ENCODE measurements at regions not wholly inside any gene's neighbourhood (a gene's known extent, or its start where the extent isn't known, plus 50 kb on each side); places are given as distances from the start of the nearest gene placed in this dataset.

DNA sequence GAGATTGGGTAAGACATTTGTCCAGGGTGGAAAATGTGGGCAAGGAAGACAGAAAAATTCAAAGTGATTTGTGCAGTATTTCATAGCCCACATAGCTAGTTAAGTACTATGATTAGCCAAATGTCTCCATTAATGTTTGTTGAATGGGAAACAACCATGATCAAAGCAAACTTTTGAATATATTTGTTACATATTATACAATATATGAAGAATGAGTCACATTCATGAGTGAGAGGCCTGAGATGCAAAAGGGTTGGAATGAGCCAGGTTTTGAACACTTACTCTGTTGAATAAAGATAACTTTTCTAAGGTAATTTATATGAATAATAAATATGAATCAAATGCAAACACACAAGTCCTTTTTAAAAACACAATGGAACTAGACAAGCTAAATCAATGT is 984.5 kb upstream of the CDH2 start:
- intact Hi-C loops (cut with micrococcal nuclease; ENCODE audit: unreplicated experiment): no loop called here
- no TSS peak for BruUV-seq (replicated peaks)

More for the DNA sequence above, 984.5 kb upstream of the CDH2 start:
- H2AFZ ChIP-seq (ENCODE audit: control insufficient read depth, low read depth, low read length): no peak overlapping the region
- H3K27ac ChIP-seq (ENCODE audit: control insufficient read depth, insufficient read depth): no peak overlapping the region
- DNase-seq (ENCODE audit: low read depth, low spot score) (no peak), ATAC-seq (no peak), FAIRE-seq (no peak)
- no peaks in the 10 kb centered on the region for H4K20me1 ChIP-seq (ENCODE audit: control insufficient read depth, insufficient read depth)
- no peaks in the 10 kb centered on the region for H3K9me3 ChIP-seq (replicated peaks; ENCODE audit: control insufficient read depth, insufficient read depth, low read length)
- RAD21 ChIA-PET (ENCODE audit: unreplicated experiment): no interaction called here
- CTCF ChIA-PET: no interaction called here
- no peak overlapping the region for H3K4me3 ChIP-seq
- H3K27me3 ChIP-seq (replicated peaks in 1 of 2; ENCODE audit: control insufficient read depth in 2 of 2, insufficient read depth in 2 of 2, low read length in 1 of 2): no peaks in the 10 kb centered on the region
- TF ChIP-seq HDGF (IDR thresholded peaks at IDR 0.05) (no peak), SPI1 (IDR thresholded peaks at IDR 0.05; ENCODE audit: borderline replicate concordance, insufficient read depth, low read depth, low read length) (no peak), EED (IDR thresholded peaks at IDR 0.05; ENCODE audit: low read depth) (no peak), ATF7 (IDR thresholded peaks at IDR 0.05; ENCODE audit: low read depth) (no peak), ZNF207 (IDR thresholded peaks at IDR 0.05; ENCODE audit: borderline replicate concordance) (no peak), CEBPB (IDR thresholded peaks at IDR 0.05; ENCODE audit: borderline replicate concordance in 1 of 2, low read depth in 2 of 2, low read length in 2 of 2) (no peak)
- TF ChIP-seq, protein P1, sequence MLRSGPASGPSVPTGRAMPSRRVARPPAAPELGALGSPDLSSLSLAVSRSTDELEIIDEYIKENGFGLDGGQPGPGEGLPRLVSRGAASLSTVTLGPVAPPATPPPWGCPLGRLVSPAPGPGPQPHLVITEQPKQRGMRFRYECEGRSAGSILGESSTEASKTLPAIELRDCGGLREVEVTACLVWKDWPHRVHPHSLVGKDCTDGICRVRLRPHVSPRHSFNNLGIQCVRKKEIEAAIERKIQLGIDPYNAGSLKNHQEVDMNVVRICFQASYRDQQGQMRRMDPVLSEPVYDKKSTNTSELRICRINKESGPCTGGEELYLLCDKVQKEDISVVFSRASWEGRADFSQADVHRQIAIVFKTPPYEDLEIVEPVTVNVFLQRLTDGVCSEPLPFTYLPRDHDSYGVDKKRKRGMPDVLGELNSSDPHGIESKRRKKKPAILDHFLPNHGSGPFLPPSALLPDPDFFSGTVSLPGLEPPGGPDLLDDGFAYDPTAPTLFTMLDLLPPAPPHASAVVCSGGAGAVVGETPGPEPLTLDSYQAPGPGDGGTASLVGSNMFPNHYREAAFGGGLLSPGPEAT (IDR thresholded peaks at IDR 0.05; ENCODE audit: low read depth): no peak
- TF ChIP-seq, protein P2, sequence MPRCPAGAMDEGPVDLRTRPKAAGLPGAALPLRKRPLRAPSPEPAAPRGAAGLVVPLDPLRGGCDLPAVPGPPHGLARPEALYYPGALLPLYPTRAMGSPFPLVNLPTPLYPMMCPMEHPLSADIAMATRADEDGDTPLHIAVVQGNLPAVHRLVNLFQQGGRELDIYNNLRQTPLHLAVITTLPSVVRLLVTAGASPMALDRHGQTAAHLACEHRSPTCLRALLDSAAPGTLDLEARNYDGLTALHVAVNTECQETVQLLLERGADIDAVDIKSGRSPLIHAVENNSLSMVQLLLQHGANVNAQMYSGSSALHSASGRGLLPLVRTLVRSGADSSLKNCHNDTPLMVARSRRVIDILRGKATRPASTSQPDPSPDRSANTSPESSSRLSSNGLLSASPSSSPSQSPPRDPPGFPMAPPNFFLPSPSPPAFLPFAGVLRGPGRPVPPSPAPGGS (IDR thresholded peaks at IDR 0.05; ENCODE audit: borderline replicate concordance, insufficient read depth, low read depth, low read length, poor library complexity, severe bottlenecking): no peak
- TF ChIP-seq, protein P3, sequence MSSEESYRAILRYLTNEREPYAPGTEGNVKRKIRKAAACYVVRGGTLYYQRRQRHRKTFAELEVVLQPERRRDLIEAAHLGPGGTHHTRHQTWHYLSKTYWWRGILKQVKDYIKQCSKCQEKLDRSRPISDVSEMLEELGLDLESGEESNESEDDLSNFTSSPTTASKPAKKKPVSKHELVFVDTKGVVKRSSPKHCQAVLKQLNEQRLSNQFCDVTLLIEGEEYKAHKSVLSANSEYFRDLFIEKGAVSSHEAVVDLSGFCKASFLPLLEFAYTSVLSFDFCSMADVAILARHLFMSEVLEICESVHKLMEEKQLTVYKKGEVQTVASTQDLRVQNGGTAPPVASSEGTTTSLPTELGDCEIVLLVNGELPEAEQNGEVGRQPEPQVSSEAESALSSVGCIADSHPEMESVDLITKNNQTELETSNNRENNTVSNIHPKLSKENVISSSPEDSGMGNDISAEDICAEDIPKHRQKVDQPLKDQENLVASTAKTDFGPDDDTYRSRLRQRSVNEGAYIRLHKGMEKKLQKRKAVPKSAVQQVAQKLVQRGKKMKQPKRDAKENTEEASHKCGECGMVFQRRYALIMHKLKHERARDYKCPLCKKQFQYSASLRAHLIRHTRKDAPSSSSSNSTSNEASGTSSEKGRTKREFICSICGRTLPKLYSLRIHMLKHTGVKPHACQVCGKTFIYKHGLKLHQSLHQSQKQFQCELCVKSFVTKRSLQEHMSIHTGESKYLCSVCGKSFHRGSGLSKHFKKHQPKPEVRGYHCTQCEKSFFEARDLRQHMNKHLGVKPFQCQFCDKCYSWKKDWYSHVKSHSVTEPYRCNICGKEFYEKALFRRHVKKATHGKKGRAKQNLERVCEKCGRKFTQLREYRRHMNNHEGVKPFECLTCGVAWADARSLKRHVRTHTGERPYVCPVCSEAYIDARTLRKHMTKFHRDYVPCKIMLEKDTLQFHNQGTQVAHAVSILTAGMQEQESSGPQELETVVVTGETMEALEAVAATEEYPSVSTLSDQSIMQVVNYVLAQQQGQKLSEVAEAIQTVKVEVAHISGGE (CRISPR knock-in tag; IDR thresholded peaks at IDR 0.05): no peak
- SMC1A ChIA-PET (ENCODE audit: uncharacterized antibody, unreplicated experiment): no interaction called here
- no peaks in the 10 kb centered on the region for H3K36me3 ChIP-seq (ENCODE audit: control insufficient read depth in 2 of 2, insufficient read depth in 2 of 2, low read length in 1 of 2)
- H3K4me1 ChIP-seq (ENCODE audit: control insufficient read depth, insufficient read depth, low read length): no peaks in the 10 kb centered on the region
- no peaks in the 10 kb centered on the region for H3K79me2 ChIP-seq (ENCODE audit: control insufficient read depth, insufficient read depth, low read length)
- no peak overlapping the region for H3K9ac ChIP-seq (ENCODE audit: control insufficient read depth, insufficient read depth, low read length)
- POLR2A ChIA-PET: no interaction called here
- H3K4me2 ChIP-seq (ENCODE audit: control insufficient read depth, insufficient read depth): no peak overlapping the region
- in situ Hi-C loops (cut with MboI): no loop called here
